GM18909 (cell line): ENCODE measurements at regions not wholly inside any gene's neighbourhood (a gene's known extent, or its start where the extent isn't known, plus 50 kb on each side); places are given as distances from the start of the nearest gene placed in this dataset.
A peak's percentile ranks its signal among the peaks of the same experiment; 100 is the strongest.

Experiments used
- ATAC-seq: cut with Tn5 transposase; IDR thresholded peaks from one replicate; pipeline ENCODE4 v1.9.1; 2021; ENCODE audit warnings: mild to moderate bottlenecking; ENCODE audit not compliant: unreplicated experiment, poor library complexity

GRCh38 chr4:111631215-111631999 lies 513.8 kb upstream of the FAM241A start:
- ATAC-seq, result peak; percentile 69

- no peak for ATAC-seq
Measured at GRCh38 chr4:111632641-111633151, 512.6 kb upstream of the FAM241A start.

GRCh38 chr4:111633663-111634266 lies 511.5 kb upstream of the FAM241A start:
- ATAC-seq, result no peak

- no peak for ATAC-seq
Measured at GRCh38 chr4:111635646-111636045, 509.6 kb upstream of the FAM241A start.

- ATAC-seq, result peak; percentile 71
Measured at GRCh38 chr4:111636961-111637585, 508.2 kb upstream of the FAM241A start.

GRCh38 chr4:111639120-111639690 lies 506.0 kb upstream of the FAM241A start:
- no peak for ATAC-seq

GRCh38 chr4:111639876-111640275 lies 505.4 kb upstream of the FAM241A start:
- ATAC-seq, result no peak

GRCh38 chr4:111641813-111642579 lies 503.3 kb upstream of the FAM241A start:
- ATAC-seq, result peak; percentile 96

GRCh38 chr4:111648056-111648455 lies 497.2 kb upstream of the FAM241A start:
- no peak for ATAC-seq

GRCh38 chr4:111649308-111649707 lies 495.9 kb upstream of the FAM241A start:
- ATAC-seq, result peak; percentile 81

GRCh38 chr4:111650146-111650545 lies 495.1 kb upstream of the FAM241A start:
- no peak for ATAC-seq

- no peak for ATAC-seq
Measured at GRCh38 chr4:111650674-111651086, 494.6 kb upstream of the FAM241A start.

- ATAC-seq, result no peak
Measured at GRCh38 chr4:111652236-111652635, 493.0 kb upstream of the FAM241A start.

- no peak for ATAC-seq
Measured at GRCh38 chr4:111652986-111653385, 492.3 kb upstream of the FAM241A start.

- ATAC-seq, result no peak
Measured at GRCh38 chr4:111662496-111662895, 482.8 kb upstream of the FAM241A start.

- no peak for ATAC-seq
Measured at GRCh38 chr4:111664308-111664945, 480.8 kb upstream of the FAM241A start.

- ATAC-seq, result no peak
Measured at GRCh38 chr4:111666826-111667360, 478.4 kb upstream of the FAM241A start.

GRCh38 chr4:111671756-111672155 lies 473.5 kb upstream of the FAM241A start:
- no peak for ATAC-seq

- ATAC-seq, result no peak
Measured at GRCh38 chr4:111675746-111676145, 469.5 kb upstream of the FAM241A start.
